NCI-H748 (cell line): ENCODE measurements at regions not wholly inside any gene's neighbourhood (a gene's known extent, or its start where the extent isn't known, plus 50 kb on each side); places are given as distances from the start of the nearest gene placed in this dataset.
"Not testable (repeated sequence)": the region's sequence is repeated elsewhere in the genome, so short reads cannot be mapped to it uniquely, and the experiment has no call there.

ENCODE experiments used
- DNase-seq: peaks from one replicate; lab custom pipeline; 2025; ENCODE audit not compliant: unreplicated experiment; lab: John Stamatoyannopoulos, UW

GRCh38 chr4:53877096-53877495 lies 187.3 kb downstream of the CHIC2 start:
- DNase-seq: not testable (repeated sequence)

DNA sequence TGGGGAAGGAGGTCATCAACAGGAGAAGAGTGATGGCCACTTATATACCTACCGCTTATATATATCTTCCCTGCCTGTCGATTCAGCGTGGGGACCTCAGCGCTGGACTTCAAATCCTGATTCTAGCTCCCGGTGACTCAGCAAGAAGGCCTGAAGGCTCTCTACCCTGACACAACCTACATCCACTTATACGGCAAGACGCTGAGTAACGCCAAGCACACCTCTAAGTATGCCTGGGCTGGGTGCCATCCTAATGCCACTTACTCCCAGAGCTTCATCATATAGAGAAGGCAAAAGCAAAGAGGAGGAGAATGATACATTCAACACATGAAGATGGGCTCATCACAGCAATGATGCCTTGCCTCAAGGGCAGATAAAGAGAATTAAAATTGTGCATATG lies 198.3 kb downstream of the CHIC2 start:
- DNase-seq: no peak

- DNase-seq: no peak
Observed at GRCh38 chr4:53865054-53865453, 199.4 kb downstream of the CHIC2 start.

- no peak for DNase-seq
Observed at GRCh38 chr4:53863736-53864365, 200.6 kb downstream of the CHIC2 start.

DNA sequence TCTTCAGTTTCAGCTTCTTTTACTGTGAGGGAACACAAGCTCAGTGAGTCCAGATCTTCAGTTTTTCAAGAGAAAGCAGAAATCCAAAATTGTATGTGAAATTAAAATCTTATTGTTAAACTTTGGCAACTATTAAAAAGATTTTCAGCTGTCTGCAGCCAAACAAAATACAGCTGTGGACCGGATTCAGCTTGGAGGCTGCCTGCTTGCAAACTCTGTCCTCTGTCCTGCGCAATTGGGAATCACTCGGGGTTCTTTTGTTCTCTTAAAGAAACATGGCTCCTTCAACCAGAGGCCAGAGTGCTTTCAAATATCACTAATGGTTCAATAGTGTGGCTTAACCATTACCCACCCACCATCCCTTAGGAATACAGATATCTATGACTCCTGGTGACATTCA lies 201.2 kb downstream of the CHIC2 start:
- no peak for DNase-seq

DNA sequence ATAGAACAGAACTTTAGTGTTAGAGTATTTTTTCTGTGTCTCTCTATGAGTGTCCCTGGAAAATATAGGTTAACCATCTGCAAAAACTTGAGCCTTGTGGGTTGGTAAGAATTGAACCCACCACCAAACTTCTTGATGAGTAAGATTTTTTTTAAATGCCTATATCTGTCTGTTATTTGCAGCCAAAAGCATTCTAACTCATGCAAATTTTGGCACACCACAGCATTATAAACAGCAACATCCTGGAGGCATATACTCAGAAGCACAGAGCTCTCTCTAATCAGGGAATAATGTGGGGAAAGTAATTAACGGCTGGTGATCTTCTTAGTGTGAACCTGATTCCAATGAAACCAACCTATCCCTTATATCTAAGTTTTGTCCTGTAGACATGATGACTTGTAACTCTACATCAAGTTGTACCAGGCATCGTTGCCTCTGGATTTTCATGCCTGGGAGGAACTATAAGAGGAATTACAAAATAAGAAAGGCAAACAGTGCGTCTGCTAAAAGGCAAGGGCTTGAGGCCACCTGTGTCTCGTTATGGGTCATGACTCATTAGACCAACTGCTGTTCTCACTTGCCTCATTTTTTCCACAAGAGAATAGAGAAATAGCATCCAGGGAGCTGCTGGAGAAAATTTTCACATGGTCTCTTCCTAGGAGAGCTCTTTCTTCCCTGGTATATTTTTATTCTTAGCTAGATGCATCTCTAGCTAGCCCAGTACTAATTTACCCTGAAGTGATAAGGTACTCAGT lies 202.4 kb downstream of the CHIC2 start:
- peak; percentile 1 for DNase-seq

DNA sequence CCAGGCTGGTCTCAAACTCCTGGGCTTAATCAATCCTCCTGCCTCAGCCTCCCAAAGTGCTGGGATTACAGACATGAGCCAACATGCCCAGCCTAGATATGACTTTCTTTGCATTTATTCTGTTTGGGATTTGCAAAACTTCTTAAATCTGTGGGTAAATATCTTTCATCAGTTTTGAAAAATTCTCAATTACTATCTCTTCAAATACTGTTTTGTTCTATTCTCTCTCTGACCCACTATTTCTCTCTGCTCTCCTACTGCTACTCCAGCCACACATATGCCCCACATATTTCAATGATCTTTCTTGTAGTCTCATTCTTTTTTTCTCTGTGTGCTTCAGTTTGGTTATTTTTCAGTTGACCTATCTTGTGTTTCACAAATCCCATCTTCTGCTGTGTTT lies 205.1 kb downstream of the CHIC2 start:
- DNase-seq: no peak

GRCh38 chr4:53858744-53859143 lies 205.7 kb downstream of the CHIC2 start:
- DNase-seq: no peak

GRCh38 chr4:53855581-53856250 lies 208.7 kb downstream of the CHIC2 start:
- DNase-seq: no peak

DNA sequence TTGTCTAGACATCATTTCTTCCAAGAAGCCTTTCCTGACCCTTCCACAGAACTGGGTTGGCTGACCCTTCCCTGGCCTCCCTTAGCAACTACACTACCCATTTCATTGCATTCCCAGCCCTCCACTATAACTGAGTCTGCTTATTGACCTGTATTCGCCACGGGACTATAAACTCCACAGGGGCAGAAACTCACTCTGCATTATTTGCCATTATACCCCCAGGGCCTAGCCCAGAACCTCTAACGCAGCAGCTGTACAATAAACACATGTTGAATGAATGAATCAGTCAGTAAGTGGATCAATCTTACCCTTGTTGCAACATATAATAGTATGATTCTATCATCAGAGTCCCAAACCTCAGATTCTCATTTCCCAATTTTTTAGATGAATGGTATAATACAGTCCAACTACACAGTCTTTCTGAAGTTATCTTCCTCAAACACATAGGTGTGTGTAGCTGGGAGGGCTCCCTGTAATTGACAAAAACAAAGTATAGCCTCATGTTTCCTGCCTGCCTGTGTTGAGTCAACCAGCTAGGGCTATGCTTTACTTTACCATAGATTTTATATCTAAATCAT lies 209.3 kb downstream of the CHIC2 start:
- DNase-seq: no peak

DNA sequence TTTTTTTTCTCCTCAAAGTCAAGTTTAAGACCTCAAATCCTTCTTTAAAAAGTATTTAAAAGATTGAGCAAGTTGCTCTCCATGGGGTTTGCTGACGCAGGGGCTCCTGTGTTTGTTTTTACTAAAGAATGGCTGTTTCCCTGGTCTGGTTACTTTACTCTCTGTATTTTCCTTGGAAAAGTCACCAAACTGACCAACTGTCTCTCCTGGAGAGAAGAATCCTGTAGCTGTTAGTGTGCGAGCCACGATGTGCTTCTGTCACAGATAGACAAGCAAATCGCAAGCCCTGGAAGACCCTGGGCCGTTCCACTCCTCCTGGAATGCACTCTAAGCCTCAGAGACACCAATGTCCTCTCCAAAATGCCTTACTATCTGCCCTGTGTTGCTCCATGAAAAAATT lies 212.1 kb downstream of the CHIC2 start:
- no peak for DNase-seq

DNA sequence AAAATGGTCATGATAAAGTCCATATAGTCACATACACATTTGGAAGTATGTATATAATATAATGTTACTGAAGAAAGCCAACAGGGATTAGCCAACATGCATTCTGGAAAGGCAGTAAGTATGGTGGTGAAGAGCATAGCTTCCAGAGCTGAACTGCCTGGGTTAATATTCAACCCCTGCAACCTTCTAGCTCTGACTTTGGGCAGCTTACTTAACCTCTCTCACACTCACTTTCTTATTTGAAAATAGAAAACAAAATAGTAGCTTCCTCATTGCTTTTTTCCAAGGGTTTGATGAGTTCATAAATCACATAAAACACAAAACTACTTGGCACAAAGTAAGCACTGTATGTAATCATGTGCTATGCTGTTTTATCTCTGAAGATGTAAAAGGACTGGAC lies 216.4 kb downstream of the CHIC2 start:
- DNase-seq: no peak

- DNase-seq: no peak
Observed at GRCh38 chr4:53844551-53844950, 219.9 kb downstream of the CHIC2 start.

GRCh38 chr4:53844133-53844532 lies 220.3 kb downstream of the CHIC2 start:
- DNase-seq: no peak

DNA sequence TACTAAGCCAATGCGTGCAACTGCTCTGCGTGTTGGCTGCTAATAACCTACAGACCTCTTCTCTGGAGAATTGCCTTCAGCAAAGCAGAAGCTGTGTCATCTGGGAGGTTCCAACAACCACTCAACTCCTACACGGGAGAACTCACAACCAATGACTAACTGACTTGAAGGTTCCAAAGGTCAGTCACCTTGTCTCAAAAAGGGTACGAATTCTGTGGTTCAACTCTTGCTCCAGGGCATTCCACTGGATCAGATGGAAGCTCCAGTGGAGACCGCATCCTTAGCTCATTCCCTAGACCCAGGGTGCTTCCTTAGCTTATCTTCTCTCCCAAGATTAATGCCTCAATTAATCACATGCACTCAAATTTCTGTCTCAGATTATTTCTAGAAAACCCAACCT lies 222.7 kb downstream of the CHIC2 start:
- DNase-seq: no peak

- DNase-seq: no peak
Observed at GRCh38 chr4:53840643-53841042, 223.8 kb downstream of the CHIC2 start.

DNA sequence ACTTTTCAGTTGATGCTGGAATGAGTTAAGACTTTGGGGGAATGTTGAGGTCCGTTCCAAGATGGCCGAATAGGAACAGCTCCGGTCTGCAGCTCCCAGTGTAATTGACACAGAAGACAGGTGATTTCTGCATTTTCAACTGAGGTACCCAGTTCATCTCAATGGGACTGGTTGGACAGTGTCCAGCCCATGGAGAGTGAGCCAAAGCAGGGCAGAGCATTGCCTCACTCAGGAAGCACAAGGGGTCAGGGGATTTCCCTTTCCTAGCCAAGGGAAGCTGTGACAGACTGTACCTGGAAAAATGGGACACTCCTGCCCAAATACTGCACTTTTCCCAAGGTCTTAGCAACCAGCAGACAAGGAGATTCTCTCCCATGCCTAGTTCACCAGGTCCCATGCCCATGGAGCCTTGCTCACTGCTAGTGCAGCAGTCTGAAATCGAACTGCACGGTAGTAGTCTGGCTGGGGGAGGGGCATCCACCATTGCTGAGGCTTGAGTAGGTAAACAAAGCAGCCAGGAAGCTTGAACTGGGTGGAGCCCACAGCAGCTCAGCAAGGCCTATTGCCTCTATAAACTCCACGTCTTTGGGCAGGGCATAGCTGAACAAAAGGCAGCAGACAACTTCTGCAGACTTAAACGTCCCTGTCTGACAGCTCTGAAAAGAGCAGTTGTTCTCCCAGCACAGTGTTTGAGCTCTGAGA lies 231.0 kb downstream of the CHIC2 start:
- peak; percentile 44 for DNase-seq

GRCh38 chr4:53832549-53832948 lies 231.9 kb downstream of the CHIC2 start:
- DNase-seq: no peak

- DNase-seq: peak; percentile 69
Observed at GRCh38 chr4:53830511-53830910, 233.9 kb downstream of the CHIC2 start.

- no peak for DNase-seq
Observed at GRCh38 chr4:53821179-53821851, 230.0 kb upstream of the LNX1 start.

DNA sequence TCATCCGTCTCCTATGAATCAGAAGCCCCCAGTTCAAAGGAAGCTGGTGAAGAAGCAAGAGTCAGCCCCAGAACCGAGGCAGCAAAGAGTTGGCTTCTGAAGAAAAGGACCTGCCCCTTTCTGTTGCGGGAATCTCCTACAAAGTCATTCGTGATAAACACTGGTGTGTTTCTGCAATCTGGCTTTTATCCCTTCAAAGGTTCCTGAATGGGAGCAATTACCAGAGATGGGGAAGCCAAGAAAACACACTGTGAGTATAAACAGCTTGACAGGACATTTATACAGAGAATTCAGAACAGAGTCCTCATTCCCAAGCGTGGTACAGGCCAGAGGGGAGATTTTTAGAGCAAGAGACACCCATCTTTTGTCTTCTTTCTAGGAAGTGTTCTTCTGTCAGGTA lies 226.8 kb upstream of the LNX1 start:
- no peak for DNase-seq
